ENCODE measurements at regions not wholly inside any gene's neighbourhood (a gene's known extent, or its start where the extent isn't known, plus 50 kb on each side); places are given as distances from the start of the nearest gene placed in this dataset.

DNA sequence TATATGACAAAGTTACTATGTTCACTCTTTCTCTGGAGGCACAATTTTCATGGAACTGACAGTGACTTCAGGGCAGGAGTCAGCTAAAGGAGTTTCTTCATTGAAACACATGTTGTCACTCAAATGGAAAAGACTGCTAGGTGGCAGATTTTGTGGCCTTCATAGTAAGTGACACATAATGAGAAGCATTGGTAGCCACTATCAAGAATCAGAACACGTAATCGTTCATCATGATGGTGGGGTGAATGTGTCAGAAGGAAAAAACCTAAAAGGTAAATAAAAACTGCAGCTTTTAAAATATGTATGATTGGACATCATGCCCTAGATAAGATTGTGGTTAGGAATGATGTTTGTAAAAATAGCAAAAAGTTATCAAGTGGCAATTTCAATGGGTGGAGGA lies 1491.0 kb downstream of the SI start:
- TF ChIP-seq, protein P1, sequence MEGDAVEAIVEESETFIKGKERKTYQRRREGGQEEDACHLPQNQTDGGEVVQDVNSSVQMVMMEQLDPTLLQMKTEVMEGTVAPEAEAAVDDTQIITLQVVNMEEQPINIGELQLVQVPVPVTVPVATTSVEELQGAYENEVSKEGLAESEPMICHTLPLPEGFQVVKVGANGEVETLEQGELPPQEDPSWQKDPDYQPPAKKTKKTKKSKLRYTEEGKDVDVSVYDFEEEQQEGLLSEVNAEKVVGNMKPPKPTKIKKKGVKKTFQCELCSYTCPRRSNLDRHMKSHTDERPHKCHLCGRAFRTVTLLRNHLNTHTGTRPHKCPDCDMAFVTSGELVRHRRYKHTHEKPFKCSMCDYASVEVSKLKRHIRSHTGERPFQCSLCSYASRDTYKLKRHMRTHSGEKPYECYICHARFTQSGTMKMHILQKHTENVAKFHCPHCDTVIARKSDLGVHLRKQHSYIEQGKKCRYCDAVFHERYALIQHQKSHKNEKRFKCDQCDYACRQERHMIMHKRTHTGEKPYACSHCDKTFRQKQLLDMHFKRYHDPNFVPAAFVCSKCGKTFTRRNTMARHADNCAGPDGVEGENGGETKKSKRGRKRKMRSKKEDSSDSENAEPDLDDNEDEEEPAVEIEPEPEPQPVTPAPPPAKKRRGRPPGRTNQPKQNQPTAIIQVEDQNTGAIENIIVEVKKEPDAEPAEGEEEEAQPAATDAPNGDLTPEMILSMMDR (IDR thresholded peaks at IDR 0.05) = no peak
- TF ChIP-seq POLR2AphosphoS5 (IDR thresholded peaks at IDR 0.05) (no peak), EP300 (IDR thresholded peaks at IDR 0.05) (no peak), POLR2A (IDR thresholded peaks at IDR 0.05) (no peak)
